HL-60 (cell line): ENCODE measurements at regions not wholly inside any gene's neighbourhood (a gene's known extent, or its start where the extent isn't known, plus 50 kb on each side); places are given as distances from the start of the nearest gene placed in this dataset.

Experiments
- POLR2AphosphoS5 ChIP-seq: IDR thresholded peaks from 2 replicates; pipeline ENCODE4 v1.6.1; 2012; ENCODE audit warnings: low read depth
- TF ChIP-seq, protein P1 (sequence below): IDR thresholded peaks from 2 replicates; pipeline ENCODE4 v1.6.1; 2012; ENCODE audit warnings: low read depth; ENCODE audit not compliant: insufficient replicate concordance
- TF ChIP-seq, protein P2 (sequence below): IDR thresholded peaks from one replicate; pipeline ENCODE4 v1.5.1; 2011; ENCODE audit warnings: low read length, control low read depth, inconsistent platforms; ENCODE audit not compliant: insufficient read depth

DNA sequence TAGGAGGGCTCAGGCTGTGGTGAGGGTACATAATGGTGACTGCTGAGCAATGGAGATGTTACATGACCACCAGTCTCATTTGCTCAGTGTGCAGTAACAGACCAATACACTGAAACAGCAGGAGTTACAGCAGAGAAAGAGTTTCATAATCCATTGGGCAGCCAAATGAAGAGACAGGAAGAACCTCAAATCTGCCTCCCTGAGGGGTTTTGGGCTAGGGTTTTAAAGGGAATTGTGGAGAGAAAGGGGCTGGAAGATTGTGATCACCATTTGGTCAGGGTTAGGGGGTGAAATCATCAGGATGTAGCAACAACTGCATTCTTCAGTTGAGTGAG, 838.3 kb downstream of the GRID1 start:
- TF ChIP-seq, protein P1, sequence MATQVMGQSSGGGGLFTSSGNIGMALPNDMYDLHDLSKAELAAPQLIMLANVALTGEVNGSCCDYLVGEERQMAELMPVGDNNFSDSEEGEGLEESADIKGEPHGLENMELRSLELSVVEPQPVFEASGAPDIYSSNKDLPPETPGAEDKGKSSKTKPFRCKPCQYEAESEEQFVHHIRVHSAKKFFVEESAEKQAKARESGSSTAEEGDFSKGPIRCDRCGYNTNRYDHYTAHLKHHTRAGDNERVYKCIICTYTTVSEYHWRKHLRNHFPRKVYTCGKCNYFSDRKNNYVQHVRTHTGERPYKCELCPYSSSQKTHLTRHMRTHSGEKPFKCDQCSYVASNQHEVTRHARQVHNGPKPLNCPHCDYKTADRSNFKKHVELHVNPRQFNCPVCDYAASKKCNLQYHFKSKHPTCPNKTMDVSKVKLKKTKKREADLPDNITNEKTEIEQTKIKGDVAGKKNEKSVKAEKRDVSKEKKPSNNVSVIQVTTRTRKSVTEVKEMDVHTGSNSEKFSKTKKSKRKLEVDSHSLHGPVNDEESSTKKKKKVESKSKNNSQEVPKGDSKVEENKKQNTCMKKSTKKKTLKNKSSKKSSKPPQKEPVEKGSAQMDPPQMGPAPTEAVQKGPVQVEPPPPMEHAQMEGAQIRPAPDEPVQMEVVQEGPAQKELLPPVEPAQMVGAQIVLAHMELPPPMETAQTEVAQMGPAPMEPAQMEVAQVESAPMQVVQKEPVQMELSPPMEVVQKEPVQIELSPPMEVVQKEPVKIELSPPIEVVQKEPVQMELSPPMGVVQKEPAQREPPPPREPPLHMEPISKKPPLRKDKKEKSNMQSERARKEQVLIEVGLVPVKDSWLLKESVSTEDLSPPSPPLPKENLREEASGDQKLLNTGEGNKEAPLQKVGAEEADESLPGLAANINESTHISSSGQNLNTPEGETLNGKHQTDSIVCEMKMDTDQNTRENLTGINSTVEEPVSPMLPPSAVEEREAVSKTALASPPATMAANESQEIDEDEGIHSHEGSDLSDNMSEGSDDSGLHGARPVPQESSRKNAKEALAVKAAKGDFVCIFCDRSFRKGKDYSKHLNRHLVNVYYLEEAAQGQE = no peak
- TF ChIP-seq POLR2AphosphoS5 = no peak
- TF ChIP-seq, protein P2, sequence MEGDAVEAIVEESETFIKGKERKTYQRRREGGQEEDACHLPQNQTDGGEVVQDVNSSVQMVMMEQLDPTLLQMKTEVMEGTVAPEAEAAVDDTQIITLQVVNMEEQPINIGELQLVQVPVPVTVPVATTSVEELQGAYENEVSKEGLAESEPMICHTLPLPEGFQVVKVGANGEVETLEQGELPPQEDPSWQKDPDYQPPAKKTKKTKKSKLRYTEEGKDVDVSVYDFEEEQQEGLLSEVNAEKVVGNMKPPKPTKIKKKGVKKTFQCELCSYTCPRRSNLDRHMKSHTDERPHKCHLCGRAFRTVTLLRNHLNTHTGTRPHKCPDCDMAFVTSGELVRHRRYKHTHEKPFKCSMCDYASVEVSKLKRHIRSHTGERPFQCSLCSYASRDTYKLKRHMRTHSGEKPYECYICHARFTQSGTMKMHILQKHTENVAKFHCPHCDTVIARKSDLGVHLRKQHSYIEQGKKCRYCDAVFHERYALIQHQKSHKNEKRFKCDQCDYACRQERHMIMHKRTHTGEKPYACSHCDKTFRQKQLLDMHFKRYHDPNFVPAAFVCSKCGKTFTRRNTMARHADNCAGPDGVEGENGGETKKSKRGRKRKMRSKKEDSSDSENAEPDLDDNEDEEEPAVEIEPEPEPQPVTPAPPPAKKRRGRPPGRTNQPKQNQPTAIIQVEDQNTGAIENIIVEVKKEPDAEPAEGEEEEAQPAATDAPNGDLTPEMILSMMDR = no peak
